OCI-M1 (cell line): ENCODE measurements at regions not wholly inside any gene's neighbourhood (a gene's known extent, or its start where the extent isn't known, plus 50 kb on each side); places are given as distances from the start of the nearest gene placed in this dataset.
A peak's percentile ranks its signal among the peaks of the same experiment; 100 is the strongest.
"Not testable (repeated sequence)": the region's sequence is repeated elsewhere in the genome, so short reads cannot be mapped to it uniquely, and the experiment has no call there.

Experiments
- DNase-seq: peaks from one replicate; lab custom pipeline; 2025; lab: John Stamatoyannopoulos, UW

DNA sequence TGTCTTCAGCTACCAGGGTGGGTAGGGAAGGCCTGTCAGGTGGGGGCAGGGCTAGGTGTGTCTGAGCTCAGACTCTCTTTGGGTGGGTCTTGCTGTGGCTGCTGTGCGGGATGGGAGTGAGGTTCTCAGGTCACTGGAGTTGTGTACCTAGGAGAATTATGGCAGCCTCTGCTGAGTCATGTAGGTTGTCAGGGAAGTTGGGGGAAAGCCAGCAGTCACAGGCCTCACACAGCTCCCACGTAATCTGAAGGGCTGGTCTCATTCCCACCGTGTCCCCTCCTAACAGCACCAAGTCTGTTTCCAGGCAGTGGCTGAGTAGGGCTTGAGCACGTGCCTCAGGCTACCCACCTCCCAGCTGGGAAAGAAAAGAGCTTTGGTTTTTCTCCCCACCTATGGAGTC lies 67.0 kb downstream of the CHCHD4 start:
- no peak for DNase-seq

DNA sequence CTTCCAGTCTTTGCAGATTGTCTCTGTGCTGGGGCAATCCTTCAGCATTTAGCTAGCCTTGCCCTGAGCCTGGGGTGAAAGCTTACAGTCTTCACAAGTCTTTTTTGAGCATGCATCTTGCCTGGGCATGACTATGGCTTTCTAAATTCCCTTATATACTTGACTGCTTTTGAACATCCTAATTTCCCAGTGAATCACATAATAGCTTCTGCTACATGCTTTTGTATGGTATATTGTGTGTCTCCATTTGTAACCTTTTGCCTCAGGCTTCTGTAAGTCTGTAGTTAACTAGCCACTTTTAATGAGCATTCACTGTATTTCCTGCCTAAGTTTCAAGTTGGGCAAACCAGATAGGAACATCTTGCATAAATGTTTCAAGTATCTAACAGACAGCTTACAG lies 76.8 kb downstream of the CHCHD4 start:
- no peak for DNase-seq

DNA sequence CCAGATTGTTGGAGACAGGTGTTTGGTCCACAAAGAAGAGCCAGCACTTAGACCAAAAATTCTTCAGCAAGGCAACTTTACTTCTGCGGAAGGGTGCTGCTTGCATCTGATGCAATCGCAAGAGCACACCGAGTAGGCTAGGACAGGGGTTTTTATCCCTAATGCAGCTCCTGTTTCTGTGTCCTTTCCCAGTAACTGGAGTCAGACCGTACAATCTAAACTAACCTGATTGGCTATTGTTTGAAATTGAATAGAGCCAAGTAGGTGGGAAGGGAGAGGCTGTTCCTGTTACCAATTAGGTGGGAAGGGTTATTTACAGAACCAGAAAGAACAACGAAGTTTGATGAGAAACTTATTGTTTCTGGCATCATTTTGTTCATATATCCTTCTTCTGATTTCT lies 77.6 kb downstream of the CHCHD4 start:
- no peak for DNase-seq

DNA sequence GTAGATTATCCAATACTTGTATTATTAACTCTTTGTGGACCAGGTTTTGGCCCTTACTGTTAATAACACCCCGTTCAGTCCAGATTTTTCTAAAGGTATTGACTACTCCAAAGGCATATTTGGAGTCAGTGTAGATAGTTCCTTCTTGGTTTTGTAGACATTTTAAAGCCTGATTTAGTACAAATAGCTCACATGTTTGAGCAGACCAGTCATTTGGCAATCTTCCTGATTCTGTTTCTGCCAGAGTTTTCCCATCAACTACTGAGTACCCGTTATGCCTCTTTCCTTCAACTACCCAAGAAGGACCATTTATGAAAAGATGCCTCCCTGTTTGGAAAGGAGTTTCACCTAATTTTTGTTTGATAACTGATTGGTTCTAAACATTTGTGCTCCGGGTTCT lies 82.0 kb downstream of the CHCHD4 start:
- no peak for DNase-seq

DNA sequence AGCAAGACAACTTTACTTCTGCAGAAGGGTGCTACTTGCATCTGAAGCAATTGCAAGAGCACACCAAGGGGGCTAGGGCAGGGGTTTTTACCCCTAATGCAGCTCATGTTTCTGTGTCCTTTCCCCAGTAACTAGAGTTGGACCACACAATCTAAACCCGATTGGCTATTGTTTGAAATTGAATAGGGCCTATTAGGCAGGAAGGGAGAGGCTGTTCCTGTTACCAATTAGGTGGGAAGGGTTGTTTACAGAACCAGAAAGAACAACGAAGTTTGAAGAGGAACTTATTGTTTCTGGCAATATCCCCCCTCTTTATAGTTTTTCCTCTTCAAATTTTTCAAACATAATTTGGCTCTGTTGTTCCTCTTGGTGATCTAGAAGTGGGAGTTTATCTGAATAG lies 85.5 kb downstream of the CHCHD4 start:
- DNase-seq: no peak

GRCh38 chr3:14037211-14037610 lies 87.5 kb downstream of the CHCHD4 start:
- no peak for DNase-seq

DNA sequence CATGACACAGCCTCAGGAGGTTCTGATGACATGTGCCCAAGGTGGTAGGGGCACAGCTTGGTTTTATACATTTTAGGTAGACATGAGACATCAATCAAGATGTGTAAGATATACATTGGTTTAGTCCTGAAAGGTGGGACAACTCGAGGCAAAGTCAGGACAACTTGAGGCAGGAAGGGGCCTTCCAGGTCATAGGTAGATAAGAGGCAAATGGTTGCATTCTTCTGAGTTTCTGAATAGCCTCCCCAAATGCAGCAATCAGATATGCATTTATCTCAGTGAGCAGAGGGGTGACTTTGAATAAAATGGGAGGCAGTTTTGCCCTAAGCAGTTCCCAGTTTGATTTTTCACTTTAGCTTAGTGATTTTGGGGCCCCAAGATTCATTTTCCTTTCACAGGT lies 91.6 kb downstream of the CHCHD4 start:
- DNase-seq: peak; percentile 2

DNA sequence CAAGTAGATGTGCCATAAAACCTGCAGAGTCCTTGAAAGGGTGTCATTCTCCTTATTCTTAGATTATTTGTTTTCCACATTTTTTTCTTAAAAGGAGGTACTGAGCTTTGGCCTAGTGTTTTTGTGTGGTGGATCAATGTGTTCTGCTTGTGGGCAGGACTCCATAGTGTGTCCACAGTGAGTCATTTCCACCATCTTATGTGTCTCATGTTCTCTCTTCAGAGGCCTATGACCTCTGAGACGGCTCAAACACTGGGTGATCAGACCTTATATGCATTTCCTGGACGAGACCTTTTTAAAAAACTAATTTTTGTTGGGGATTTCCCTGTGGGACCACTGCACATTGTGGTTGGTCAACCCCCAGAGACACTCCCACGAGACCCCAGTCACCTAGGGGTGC lies 93.4 kb downstream of the CHCHD4 start:
- DNase-seq: no peak

- not testable (repeated sequence) for DNase-seq
Observed at GRCh38 chr3:14029390-14029995, 95.2 kb downstream of the CHCHD4 start.

DNA sequence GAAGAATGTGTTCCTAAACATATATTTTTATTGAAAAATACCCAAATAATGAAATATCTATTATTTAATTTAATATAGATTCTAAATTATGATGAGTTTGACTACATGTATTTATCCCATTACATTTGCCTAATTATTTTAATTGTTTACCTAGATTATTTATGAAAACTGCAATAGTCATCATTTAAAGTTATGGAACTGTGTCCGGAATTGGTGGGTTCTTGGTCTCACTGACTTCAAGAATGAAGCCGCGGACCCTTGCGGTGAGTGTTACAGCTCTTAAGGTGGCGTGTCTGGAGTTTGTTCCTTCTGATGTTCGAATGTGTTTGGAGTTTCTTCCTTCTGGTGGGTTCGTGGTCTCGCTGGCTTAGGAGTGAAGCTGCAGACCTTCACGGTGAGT lies 96.5 kb downstream of the CHCHD4 start:
- DNase-seq: not testable (repeated sequence)

DNA sequence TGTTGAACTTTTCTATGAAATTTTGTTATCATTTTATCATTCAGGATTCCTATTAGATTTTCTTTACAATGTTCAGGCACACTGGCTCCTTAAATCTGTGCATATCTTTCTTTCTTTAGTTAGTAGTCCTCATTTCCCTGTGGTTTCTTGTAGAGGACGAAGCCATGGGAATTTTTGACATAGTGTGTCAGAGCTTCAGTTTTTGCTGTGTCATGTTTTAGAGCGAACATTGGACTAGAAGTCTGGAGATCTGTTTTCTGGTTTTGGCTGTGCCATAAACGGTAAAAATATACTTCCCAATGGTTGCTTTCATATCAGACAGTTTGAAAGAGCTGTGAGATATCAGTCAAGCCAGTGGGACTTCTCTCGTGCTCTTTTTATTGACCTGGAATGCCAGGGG lies 105.2 kb downstream of the CHCHD4 start:
- DNase-seq: no peak

GRCh38 chr3:14016900-14017475 lies 107.7 kb downstream of the CHCHD4 start:
- no peak for DNase-seq

DNA sequence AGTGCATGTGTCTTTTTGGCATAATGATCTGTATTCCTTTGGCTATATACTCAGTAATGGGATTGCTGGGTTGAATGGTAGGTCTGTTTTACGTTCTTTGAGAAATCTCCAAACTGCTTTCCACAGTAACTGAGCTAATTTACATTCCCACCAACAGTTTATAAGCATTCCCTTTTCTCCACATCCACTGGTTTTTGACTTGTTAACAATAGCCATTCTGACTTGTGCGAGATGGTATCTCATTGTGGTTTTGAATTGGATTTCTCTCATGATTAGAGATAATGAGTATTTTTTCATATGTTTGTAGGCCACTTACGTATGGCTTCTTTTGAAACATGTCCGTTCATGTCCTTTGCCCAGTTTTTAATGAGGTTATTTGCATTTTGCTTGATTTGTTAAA lies 117.7 kb downstream of the CHCHD4 start:
- no peak for DNase-seq

- DNase-seq: peak; percentile 41
Observed at GRCh38 chr3:14001136-14001535, 121.3 kb upstream of the WNT7A start.

GRCh38 chr3:14000556-14000955 lies 120.7 kb upstream of the WNT7A start:
- DNase-seq: no peak

DNA sequence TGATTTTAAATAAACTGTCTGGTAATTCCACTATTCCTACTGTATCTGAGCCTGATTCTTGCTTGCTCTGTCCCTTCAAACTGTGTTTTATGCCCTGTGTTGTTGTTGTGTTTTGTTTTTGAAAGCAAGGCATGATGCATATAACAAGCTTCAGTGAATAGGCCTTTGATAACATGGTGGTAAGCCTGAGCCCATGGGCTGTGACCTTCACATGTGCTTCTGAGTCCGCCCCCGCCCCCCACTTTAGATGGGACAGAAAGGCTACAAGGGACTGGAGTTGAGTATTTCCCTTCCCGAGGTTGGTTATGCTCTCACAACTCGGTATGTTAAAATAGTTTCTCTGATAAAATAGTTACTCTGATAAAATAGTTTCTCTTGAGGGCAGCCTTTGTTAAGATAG lies 119.0 kb upstream of the WNT7A start:
- no peak for DNase-seq

DNA sequence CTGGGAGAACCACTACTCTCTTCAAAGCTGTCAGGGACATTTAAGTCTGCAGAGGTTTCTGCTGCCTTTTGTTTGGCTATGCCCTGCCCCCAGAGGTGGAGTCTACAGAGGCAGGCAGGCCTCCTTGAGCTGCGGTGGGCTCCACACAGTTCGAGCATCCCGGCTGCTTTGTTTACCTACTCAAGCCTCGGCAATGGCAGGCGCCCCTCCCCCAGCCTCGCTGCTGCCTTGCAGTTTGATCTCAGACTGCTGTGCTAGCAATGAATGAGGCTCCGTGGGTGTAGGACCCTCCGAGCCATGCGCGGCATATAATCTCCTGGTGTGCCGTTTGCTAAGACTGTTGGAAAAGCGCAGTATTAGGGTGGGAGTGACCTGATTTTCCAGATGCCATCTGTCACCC lies 115.3 kb upstream of the WNT7A start:
- DNase-seq: not testable (repeated sequence)

DNA sequence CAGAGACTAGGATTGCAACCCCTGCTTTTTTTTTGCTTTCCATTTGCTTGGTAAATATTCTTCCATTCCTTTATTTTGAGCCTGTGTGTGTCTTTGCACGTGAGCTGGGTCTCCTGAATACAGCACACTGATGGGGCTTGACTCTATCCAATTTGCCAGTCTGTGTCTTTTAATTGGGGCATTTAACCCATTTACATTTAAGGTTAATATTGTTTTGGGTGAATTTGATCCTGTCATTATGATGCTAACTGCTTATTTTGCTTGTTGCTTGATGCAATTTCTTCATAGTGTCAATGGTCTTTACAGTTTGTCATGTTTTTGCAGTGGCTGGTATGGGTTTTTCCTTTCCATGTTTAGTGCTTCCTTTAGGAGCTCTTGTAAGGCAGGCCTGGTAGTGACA lies 109.1 kb upstream of the WNT7A start:
- DNase-seq: not testable (repeated sequence)

- no peak for DNase-seq
Observed at GRCh38 chr3:13976469-13976868, 96.6 kb upstream of the WNT7A start.

- no peak for DNase-seq
Observed at GRCh38 chr3:13975686-13976085, 95.8 kb upstream of the WNT7A start.

DNA sequence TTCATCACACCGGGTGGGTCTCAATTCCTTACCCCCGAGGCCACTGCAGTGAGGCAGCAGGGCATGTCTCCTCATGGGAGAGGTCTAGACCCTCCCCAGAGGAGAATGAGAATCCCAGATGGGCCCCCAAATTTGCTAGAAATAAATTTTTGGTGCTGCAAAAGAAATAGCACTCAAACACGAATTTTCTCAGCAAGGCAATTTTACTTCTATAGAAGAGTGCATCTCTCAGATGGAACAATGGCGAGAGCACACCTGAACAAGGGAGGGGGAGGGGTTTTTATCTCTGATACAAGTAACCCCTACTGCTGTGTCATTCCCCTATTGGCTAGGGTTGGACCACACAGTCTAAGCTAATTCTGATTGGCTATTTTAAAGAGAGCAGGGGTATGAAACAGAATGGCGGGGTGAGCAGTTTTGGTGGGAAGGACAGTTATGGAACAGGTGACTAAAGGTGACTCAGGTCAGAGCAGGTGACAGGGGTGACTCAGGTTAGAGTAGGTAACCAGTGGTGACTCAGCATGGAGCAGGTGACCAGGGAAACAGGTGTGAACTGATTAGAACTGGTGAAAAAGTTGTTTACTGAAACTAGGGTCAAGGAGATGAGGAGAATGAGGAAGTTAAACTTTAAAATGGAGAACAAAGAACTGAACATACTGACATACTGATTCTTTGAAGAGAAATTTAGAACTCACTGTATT lies 93.0 kb upstream of the WNT7A start:
- DNase-seq: peak; percentile 10

- no peak for DNase-seq
Observed at GRCh38 chr3:13966302-13966701, 86.4 kb upstream of the WNT7A start.

- peak; percentile 5 for DNase-seq
Observed at GRCh38 chr3:13963137-13963886, 83.4 kb upstream of the WNT7A start.
